ENCODE measurements at regions not wholly inside any gene's neighbourhood (a gene's known extent, or its start where the extent isn't known, plus 50 kb on each side); places are given as distances from the start of the nearest gene placed in this dataset.
"Not testable (repeated sequence)": the region's sequence is repeated elsewhere in the genome, so short reads cannot be mapped to it uniquely, and the experiment has no call there.

DNA sequence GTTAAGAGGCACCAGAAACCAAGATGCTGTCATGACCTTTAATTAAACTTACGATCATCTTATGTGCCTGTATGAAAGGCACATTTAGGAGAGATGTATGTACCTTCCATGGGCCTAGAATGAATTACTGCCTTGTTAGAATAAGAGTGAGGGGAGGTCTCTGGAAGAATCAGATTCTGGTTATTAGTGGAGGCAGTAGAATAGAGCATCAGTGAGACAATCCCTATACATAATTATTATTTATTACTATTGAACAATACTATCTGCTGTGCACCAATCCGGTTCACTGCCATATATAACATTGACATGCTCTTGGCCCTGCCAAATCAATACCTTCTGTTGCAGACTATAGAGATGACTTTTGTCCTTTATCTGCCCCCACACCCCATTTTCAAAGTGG, 776.5 kb downstream of the DHX35 start (continued):
- TF ChIP-seq ZNF518A (tag by site-specific recombination; conservative IDR thresholded peaks at IDR 0.05; ENCODE audit: low read depth) (no peak), ZBTB20 (tag by site-specific recombination; IDR thresholded peaks at IDR 0.05) (no peak)

GRCh38 chr20:39736434-39737327, 774.5 kb downstream of the DHX35 start:
- no peaks in the 10 kb centered on the region for H3K36me3 ChIP-seq (ENCODE audit: control insufficient read depth in 2 of 2, insufficient read depth in 1 of 2, low read length in 2 of 2)
- no peaks in the 10 kb centered on the region for H3K9me3 ChIP-seq (ENCODE audit: control insufficient read depth, insufficient read depth, low read depth, low read length)
- no peak overlapping the region for H3K27ac ChIP-seq (ENCODE audit: extremely low read depth, low read depth, low read length)
- CTCF ChIA-PET = interaction anchor here (1.0 kb wide), 1 partner anchor 10 kb away, joined by 3 read pairs; no protein-coding TSS in a partner anchor
- H3K4me1 ChIP-seq (ENCODE audit: control insufficient read depth, insufficient read depth, low read length) = no peaks in the 10 kb centered on the region
- POLR2A ChIA-PET = no interaction called here
- TF ChIP-seq, protein P1, sequence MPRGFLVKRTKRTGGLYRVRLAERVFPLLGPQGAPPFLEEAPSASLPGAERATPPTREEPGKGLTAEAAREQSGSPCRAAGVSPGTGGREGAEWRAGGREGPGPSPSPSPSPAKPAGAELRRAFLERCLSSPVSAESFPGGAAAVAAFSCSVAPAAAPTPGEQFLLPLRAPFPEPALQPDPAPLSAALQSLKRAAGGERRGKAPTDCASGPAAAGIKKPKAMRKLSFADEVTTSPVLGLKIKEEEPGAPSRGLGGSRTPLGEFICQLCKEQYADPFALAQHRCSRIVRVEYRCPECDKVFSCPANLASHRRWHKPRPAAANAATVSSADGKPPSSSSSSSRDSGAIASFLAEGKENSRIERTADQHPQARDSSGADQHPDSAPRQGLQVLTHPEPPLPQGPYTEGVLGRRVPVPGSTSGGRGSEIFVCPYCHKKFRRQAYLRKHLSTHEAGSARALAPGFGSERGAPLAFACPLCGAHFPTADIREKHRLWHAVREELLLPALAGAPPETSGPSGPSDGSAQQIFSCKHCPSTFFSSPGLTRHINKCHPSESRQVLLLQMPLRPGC (tag by site-specific recombination; IDR thresholded peaks at IDR 0.05) = no peak
- TF ChIP-seq ZNF629 (tag by site-specific recombination; IDR thresholded peaks at IDR 0.05) = no peak
- no peak for TF ChIP-seq ZNF114 (tag by site-specific recombination; IDR thresholded peaks at IDR 0.05)
- TF ChIP-seq ZNF311 (tag by site-specific recombination; IDR thresholded peaks at IDR 0.05; ENCODE audit: borderline replicate concordance) = no peak
- no peak for TF ChIP-seq KLF16 (tag by site-specific recombination; IDR thresholded peaks at IDR 0.05)
- TF ChIP-seq, protein P2, sequence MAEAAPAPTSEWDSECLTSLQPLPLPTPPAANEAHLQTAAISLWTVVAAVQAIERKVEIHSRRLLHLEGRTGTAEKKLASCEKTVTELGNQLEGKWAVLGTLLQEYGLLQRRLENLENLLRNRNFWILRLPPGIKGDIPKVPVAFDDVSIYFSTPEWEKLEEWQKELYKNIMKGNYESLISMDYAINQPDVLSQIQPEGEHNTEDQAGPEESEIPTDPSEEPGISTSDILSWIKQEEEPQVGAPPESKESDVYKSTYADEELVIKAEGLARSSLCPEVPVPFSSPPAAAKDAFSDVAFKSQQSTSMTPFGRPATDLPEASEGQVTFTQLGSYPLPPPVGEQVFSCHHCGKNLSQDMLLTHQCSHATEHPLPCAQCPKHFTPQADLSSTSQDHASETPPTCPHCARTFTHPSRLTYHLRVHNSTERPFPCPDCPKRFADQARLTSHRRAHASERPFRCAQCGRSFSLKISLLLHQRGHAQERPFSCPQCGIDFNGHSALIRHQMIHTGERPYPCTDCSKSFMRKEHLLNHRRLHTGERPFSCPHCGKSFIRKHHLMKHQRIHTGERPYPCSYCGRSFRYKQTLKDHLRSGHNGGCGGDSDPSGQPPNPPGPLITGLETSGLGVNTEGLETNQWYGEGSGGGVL (tag by site-specific recombination; IDR thresholded peaks at IDR 0.05) = no peak
- no peak for TF ChIP-seq YY1 (tag by site-specific recombination; IDR thresholded peaks at IDR 0.05)
- no peak overlapping the region for H3K4me3 ChIP-seq (ENCODE audit: low read depth, low read length)

DNA sequence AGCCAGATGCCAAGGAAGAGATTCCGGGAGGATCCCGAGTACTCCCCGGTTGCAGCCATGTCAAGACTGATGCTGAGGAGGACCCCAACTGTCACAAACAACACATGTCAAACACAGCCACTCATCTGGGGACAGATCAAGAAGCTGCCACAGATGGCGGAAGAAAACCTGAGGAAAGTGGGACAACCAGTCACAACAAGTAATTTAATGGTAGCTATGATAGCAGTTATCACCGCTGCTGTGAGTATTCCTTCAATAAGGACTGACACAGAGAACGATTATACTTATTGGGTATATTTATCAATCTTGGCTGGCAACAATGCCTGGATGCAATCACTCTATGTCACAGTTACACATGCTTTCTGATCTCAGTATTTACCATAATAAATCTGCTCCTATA, 763.4 kb downstream of the DHX35 start:
- POLR2A ChIA-PET; CTCF ChIA-PET; H3K4me3 ChIP-seq (ENCODE audit: low read depth, low read length); H3K36me3 ChIP-seq (ENCODE audit: control insufficient read depth in 2 of 2, insufficient read depth in 1 of 2, low read length in 2 of 2); H3K9me3 ChIP-seq (ENCODE audit: control insufficient read depth, insufficient read depth, low read depth, low read length); H3K4me1 ChIP-seq (ENCODE audit: control insufficient read depth, insufficient read depth, low read length); H3K27ac ChIP-seq (ENCODE audit: extremely low read depth, low read depth, low read length): not testable (repeated sequence)

DNA sequence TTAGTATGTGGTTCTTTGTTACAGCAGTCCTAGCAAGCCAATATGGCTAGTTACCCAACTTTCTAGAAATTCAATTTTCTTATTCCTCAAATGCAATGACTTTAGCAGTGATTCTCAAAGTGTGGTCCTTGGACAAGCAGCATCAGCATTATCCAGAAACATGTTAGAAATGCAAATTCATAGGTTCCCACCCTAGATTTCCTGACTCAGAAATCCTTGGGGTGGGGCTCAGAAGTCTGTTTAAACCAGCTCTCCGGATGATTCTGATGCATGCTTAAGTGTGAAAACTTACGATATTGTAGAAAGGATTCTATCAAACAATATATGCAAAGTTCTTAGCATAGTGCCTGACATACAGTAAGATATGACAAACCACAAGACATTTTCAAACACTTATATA, 757.1 kb downstream of the DHX35 start:
- ChIA-PET CTCF (no interaction called here), POLR2A (no interaction called here)
- Histone ChIP-seq H3K4me1 (ENCODE audit: control insufficient read depth, insufficient read depth, low read length) (no peaks in the 10 kb centered on the region), H3K36me3 (ENCODE audit: control insufficient read depth in 2 of 2, insufficient read depth in 1 of 2, low read length in 2 of 2) (no peaks in the 10 kb centered on the region), H3K27ac (ENCODE audit: extremely low read depth, low read depth, low read length) (no peak overlapping the region), H3K9me3 (ENCODE audit: control insufficient read depth, insufficient read depth, low read depth, low read length) (no peaks in the 10 kb centered on the region), H3K4me3 (ENCODE audit: low read depth, low read length) (no peak overlapping the region)
- no peak for TF ChIP-seq SCRT1 (tag by site-specific recombination; IDR thresholded peaks at IDR 0.05; ENCODE audit: borderline replicate concordance)
- no peak for TF ChIP-seq ZNF433 (tag by site-specific recombination; IDR thresholded peaks at IDR 0.05; ENCODE audit: low read depth)

Data from HEK293 (cell line).